ENCODE measurements at regions not wholly inside any gene's neighbourhood (a gene's known extent, or its start where the extent isn't known, plus 50 kb on each side); places are given as distances from the start of the nearest gene placed in this dataset.

- Histone ChIP-seq H3K27ac (ENCODE audit: low read depth in 1 of 2, low read length in 1 of 2) (no peak overlapping the region), H3K4me1 (ENCODE audit: control insufficient read depth in 5 of 5, insufficient read depth in 5 of 5, low read length in 5 of 5) (peaks cover 0 to 7% (median 0%) of the 10 kb centered on the region in 5 donors), H3K9me3 (ENCODE audit: control insufficient read depth in 4 of 4, insufficient read depth in 3 of 4, low read length in 3 of 4) (peaks cover 0 to 5% (median 0%) of the 10 kb centered on the region in 4 donors), H3K36me3 (ENCODE audit: control insufficient read depth in 4 of 4, insufficient read depth in 4 of 4, low read length in 4 of 4) (no peaks in the 10 kb centered on the region), H3K27me3 (ENCODE audit: control insufficient read depth in 3 of 3, insufficient read depth in 3 of 3, low read length in 2 of 3) (no peaks in the 10 kb centered on the region), H3K4me3 (no peak overlapping the region), H3K9ac (ENCODE audit: insufficient read depth in 1 of 2, low read length in 2 of 2) (no peak overlapping the region)
- 85 to 87% methylated on average over 6 of the region's 6 CpGs for WGBS, 2 donors
- ATAC-seq (ENCODE audit: insufficient read depth, low FRiP score) (no peak), DNase-seq (no peak)
- TF ChIP-seq, protein P1, sequence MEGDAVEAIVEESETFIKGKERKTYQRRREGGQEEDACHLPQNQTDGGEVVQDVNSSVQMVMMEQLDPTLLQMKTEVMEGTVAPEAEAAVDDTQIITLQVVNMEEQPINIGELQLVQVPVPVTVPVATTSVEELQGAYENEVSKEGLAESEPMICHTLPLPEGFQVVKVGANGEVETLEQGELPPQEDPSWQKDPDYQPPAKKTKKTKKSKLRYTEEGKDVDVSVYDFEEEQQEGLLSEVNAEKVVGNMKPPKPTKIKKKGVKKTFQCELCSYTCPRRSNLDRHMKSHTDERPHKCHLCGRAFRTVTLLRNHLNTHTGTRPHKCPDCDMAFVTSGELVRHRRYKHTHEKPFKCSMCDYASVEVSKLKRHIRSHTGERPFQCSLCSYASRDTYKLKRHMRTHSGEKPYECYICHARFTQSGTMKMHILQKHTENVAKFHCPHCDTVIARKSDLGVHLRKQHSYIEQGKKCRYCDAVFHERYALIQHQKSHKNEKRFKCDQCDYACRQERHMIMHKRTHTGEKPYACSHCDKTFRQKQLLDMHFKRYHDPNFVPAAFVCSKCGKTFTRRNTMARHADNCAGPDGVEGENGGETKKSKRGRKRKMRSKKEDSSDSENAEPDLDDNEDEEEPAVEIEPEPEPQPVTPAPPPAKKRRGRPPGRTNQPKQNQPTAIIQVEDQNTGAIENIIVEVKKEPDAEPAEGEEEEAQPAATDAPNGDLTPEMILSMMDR (IDR thresholded peaks at IDR 0.05; ENCODE audit: control extremely low read depth, extremely low read depth) = no peak
These were observed 1104.6 kb downstream of the OTOL1 start for GRCh38 chr3:162601101-162601670.

- Histone ChIP-seq H3K27me3 (ENCODE audit: control insufficient read depth in 3 of 3, insufficient read depth in 3 of 3, low read length in 2 of 3) (no peaks in the 10 kb centered on the region), H3K9ac (ENCODE audit: insufficient read depth in 1 of 2, low read length in 2 of 2) (no peak overlapping the region), H3K27ac (ENCODE audit: low read depth in 1 of 2, low read length in 1 of 2) (no peak overlapping the region), H3K36me3 (ENCODE audit: control insufficient read depth in 4 of 4, insufficient read depth in 4 of 4, low read length in 4 of 4) (no peaks in the 10 kb centered on the region), H3K4me1 (ENCODE audit: control insufficient read depth in 5 of 5, insufficient read depth in 5 of 5, low read length in 5 of 5) (peaks cover 0 to 7% (median 0%) of the 10 kb centered on the region in 5 donors), H3K4me3 (no peak overlapping the region), H3K9me3 (ENCODE audit: control insufficient read depth in 4 of 4, insufficient read depth in 3 of 4, low read length in 3 of 4) (peaks cover 0 to 7% (median 0%) of the 10 kb centered on the region in 4 donors)
- TF ChIP-seq, protein P1 (IDR thresholded peaks at IDR 0.05; ENCODE audit: control extremely low read depth, extremely low read depth) = no peak
- ATAC-seq (ENCODE audit: insufficient read depth, low FRiP score) (no peak), DNase-seq (no peak)
- 83 to 88% methylated on average over 3 of the region's 3 CpGs for WGBS, 2 donors
These were observed 1106.0 kb downstream of the OTOL1 start for GRCh38 chr3:162602619-162603018.

DNA sequence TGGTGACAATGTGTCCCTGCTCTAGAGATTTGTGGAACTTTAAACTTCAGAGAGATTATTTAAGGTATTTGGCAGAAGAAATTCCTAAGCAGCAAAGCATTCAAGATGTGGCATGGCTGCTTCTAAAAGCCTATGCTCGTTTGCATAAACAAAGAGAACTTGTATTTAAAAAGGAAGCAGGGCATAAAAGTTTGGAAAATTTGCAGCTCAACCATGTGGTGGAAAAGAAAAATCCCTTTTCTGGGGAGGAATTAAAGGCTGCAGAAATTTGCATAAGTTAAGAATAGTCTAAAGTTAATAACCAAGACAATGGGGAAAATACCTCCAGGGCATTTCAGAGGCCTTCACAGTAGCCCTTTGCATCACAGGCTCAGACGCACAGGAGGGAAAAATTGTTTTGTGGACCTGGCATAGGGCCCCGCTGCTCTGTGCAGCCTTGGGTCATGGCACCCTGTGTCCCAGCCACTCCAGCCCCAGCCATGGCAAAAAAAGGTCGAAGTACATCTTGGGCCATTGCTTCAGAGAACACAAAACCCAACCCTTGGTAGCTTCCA, 1109.1 kb downstream of the OTOL1 start:
- WGBS, 2 donors = 82 to 83% methylated on average over 4 of the region's 4 CpGs

More for the DNA sequence above, 1109.1 kb downstream of the OTOL1 start:
- Histone ChIP-seq H3K4me1 (ENCODE audit: control insufficient read depth in 5 of 5, insufficient read depth in 5 of 5, low read length in 5 of 5) (no peaks in the 10 kb centered on the region), H3K27me3 (ENCODE audit: control insufficient read depth in 3 of 3, insufficient read depth in 3 of 3, low read length in 2 of 3) (no peaks in the 10 kb centered on the region), H3K4me3 (no peak overlapping the region), H3K9ac (ENCODE audit: insufficient read depth in 1 of 2, low read length in 2 of 2) (no peak overlapping the region), H3K27ac (ENCODE audit: low read depth in 1 of 2, low read length in 1 of 2) (no peak overlapping the region), H3K9me3 (ENCODE audit: control insufficient read depth in 4 of 4, insufficient read depth in 3 of 4, low read length in 3 of 4) (peaks cover 0 to 7% (median 0%) of the 10 kb centered on the region in 4 donors), H3K36me3 (ENCODE audit: control insufficient read depth in 4 of 4, insufficient read depth in 4 of 4, low read length in 4 of 4) (no peaks in the 10 kb centered on the region)
- no peak for DNase-seq
- TF ChIP-seq, protein P1 (IDR thresholded peaks at IDR 0.05; ENCODE audit: control extremely low read depth, extremely low read depth) = no peak
- no peak for ATAC-seq (ENCODE audit: insufficient read depth, low FRiP score)
